ENCODE measurements at regions not wholly inside any gene's neighbourhood (a gene's known extent, or its start where the extent isn't known, plus 50 kb on each side); places are given as distances from the start of the nearest gene placed in this dataset.
A peak's percentile ranks its signal among the peaks of the same experiment; 100 is the strongest.

DNA sequence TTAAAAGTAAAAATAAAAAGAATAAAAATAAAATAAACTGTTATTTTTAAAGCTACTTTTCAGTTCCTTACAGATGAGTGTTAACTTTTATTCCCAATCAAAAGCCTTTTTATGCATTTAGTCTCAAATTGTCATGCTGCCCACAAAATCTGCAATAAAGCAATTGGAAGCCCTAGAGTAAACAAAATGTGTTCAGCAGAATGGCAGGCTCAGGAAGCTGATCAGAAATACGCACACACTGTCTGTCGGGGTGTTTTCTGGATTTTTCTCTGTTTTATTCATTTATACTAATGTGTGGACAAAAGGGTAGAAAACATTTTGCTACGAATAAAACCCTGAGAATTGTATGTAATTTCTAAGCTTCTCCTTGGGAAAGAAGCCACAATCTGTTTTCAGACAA is 162.8 kb downstream of the RCN1 start:
- Histone ChIP-seq H3K27me3 (ENCODE audit: insufficient read depth, low read length, poor library complexity) (peaks cover 17% of the 10 kb centered on the region), H3K79me2 (ENCODE audit: insufficient read depth, low read length) (no peaks in the 10 kb centered on the region), H4K20me1 (ENCODE audit: insufficient read depth, low read length) (no peaks in the 10 kb centered on the region), H3K4me1 (ENCODE audit: insufficient read depth, low read length) (no peaks in the 10 kb centered on the region), H3K36me3 (ENCODE audit: insufficient read depth, low read length) (no peaks in the 10 kb centered on the region), H3K9ac (ENCODE audit: low read depth, low read length) (no peak overlapping the region), H2AFZ (ENCODE audit: low read depth, low read length) (no peak overlapping the region), H3K4me2 (ENCODE audit: insufficient read depth, low read length) (no peak overlapping the region), H3K27ac (ENCODE audit: low read length) (no peak overlapping the region), H3K9me3 (ENCODE audit: insufficient read depth, low read length, severe bottlenecking) (no peaks in the 10 kb centered on the region), H3K4me3 (ENCODE audit: low read depth in 1 of 2, low read length in 2 of 2) (no peak overlapping the region)
- DNase-seq (no peak), ATAC-seq (ENCODE audit: insufficient read depth, low read depth) (no peak)
- TF ChIP-seq EZH2 (IDR thresholded peaks at IDR 0.05; ENCODE audit: borderline replicate concordance, low read depth, low read length, severe bottlenecking) = no peak
- TF ChIP-seq, protein P1, sequence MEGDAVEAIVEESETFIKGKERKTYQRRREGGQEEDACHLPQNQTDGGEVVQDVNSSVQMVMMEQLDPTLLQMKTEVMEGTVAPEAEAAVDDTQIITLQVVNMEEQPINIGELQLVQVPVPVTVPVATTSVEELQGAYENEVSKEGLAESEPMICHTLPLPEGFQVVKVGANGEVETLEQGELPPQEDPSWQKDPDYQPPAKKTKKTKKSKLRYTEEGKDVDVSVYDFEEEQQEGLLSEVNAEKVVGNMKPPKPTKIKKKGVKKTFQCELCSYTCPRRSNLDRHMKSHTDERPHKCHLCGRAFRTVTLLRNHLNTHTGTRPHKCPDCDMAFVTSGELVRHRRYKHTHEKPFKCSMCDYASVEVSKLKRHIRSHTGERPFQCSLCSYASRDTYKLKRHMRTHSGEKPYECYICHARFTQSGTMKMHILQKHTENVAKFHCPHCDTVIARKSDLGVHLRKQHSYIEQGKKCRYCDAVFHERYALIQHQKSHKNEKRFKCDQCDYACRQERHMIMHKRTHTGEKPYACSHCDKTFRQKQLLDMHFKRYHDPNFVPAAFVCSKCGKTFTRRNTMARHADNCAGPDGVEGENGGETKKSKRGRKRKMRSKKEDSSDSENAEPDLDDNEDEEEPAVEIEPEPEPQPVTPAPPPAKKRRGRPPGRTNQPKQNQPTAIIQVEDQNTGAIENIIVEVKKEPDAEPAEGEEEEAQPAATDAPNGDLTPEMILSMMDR (IDR thresholded peaks at IDR 0.05; ENCODE audit: borderline replicate concordance, extremely low read depth, low read length, poor library complexity, severe bottlenecking) = no peak

DNA sequence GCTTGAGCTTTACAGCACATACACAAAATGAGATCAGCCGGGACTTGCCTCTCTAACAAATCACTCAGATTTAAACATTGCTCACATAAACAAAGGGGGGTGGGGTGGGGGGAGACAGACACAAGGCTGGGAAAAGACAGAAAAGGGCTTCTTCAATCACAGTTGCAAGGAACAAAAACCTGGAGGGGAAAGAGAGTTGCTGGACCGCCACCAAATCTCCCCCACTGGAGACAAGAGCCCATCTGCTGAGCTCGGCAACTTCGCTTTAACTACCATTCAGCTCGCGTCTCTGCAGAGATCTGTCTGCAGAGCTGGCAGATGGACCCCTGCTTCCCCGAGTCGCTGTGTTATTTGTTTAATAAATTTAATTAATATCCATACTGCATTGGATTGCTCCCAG is 165.0 kb downstream of the RCN1 start:
- Histone ChIP-seq H3K27me3 (ENCODE audit: insufficient read depth, low read length, poor library complexity) (peaks cover 17% of the 10 kb centered on the region), H3K4me1 (ENCODE audit: insufficient read depth, low read length) (no peaks in the 10 kb centered on the region; the same call in 1 of the 2 replicates), H3K79me2 (ENCODE audit: insufficient read depth, low read length) (no peaks in the 10 kb centered on the region), H4K20me1 (ENCODE audit: insufficient read depth, low read length) (no peaks in the 10 kb centered on the region), H3K36me3 (ENCODE audit: insufficient read depth, low read length) (no peaks in the 10 kb centered on the region), H3K27ac (ENCODE audit: low read length) (no peak overlapping the region), H2AFZ (ENCODE audit: low read depth, low read length) (no peak overlapping the region), H3K4me2 (ENCODE audit: insufficient read depth, low read length) (no peak overlapping the region), H3K9ac (ENCODE audit: low read depth, low read length) (no peak overlapping the region), H3K4me3 (ENCODE audit: low read depth in 1 of 2, low read length in 2 of 2) (no peak overlapping the region), H3K9me3 (ENCODE audit: insufficient read depth, low read length, severe bottlenecking) (no peaks in the 10 kb centered on the region)
- no peak for DNase-seq
- TF ChIP-seq, protein P1 (IDR thresholded peaks at IDR 0.05; ENCODE audit: borderline replicate concordance, extremely low read depth, low read length, poor library complexity, severe bottlenecking) = no peak
- TF ChIP-seq EZH2 (IDR thresholded peaks at IDR 0.05; ENCODE audit: borderline replicate concordance, low read depth, low read length, severe bottlenecking) = no peak
- no peak for ATAC-seq (ENCODE audit: insufficient read depth, low read depth)

DNA sequence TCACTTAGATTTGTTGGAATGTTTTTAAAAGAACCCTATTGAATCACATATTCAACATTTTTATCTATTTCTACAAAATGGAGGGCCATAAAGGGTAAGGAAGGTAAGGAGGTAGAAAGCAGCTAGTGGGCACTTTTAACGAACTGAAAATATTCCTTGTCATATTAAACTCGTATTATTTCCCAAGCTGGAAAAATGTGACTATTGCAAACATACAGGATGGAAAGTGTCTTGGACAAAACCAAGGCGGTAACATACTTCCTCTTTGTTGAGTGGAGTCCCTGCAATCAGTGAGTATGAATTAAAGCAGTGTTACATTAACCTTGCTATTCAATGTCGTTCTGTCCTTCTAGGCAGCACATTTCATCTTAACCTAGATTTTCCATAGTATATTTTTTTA is 165.6 kb downstream of the RCN1 start:
- Histone ChIP-seq H3K9ac (ENCODE audit: low read depth, low read length) (no peak overlapping the region), H3K4me2 (ENCODE audit: insufficient read depth, low read length) (no peak overlapping the region), H3K4me1 (ENCODE audit: insufficient read depth, low read length) (no peaks in the 10 kb centered on the region; the same call in 1 of the 2 replicates), H4K20me1 (ENCODE audit: insufficient read depth, low read length) (no peaks in the 10 kb centered on the region), H3K4me3 (ENCODE audit: low read depth in 1 of 2, low read length in 2 of 2) (no peak overlapping the region), H3K27me3 (ENCODE audit: insufficient read depth, low read length, poor library complexity) (peaks cover 17% of the 10 kb centered on the region), H2AFZ (ENCODE audit: low read depth, low read length) (no peak overlapping the region), H3K36me3 (ENCODE audit: insufficient read depth, low read length) (no peaks in the 10 kb centered on the region), H3K79me2 (ENCODE audit: insufficient read depth, low read length) (no peaks in the 10 kb centered on the region), H3K9me3 (ENCODE audit: insufficient read depth, low read length, severe bottlenecking) (no peaks in the 10 kb centered on the region), H3K27ac (ENCODE audit: low read length) (no peak overlapping the region)
- ATAC-seq (ENCODE audit: insufficient read depth, low read depth) (no peak), DNase-seq (no peak)
- TF ChIP-seq, protein P1 (IDR thresholded peaks at IDR 0.05; ENCODE audit: borderline replicate concordance, extremely low read depth, low read length, poor library complexity, severe bottlenecking) = no peak
- no peak for TF ChIP-seq EZH2 (IDR thresholded peaks at IDR 0.05; ENCODE audit: borderline replicate concordance, low read depth, low read length, severe bottlenecking)

DNA sequence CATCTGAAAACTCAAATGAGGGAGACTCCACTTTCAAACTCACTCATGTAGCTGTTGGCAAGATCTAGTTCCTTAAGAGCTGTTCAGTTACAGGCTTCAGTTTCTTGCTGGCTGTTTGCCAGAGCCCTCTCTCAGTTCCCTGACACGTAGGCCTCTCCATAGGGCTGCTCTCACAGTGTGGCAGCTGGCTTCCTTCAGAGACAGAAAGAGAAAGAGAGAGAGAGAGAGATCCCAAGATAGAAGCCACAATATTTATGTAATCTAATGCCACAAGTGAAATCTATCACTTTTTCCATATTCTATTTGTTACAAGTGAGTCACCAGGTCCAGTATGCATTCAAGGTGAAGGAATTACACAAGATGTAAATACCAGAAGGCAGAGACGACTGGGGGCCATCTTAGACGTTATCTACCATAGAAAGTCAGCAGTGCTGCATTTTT is 168.8 kb downstream of the RCN1 start:
- H3K4me1 ChIP-seq (ENCODE audit: insufficient read depth, low read length) = no peaks in the 10 kb centered on the region; the same call in 1 of the 2 replicates
- no peak overlapping the region for H2AFZ ChIP-seq (ENCODE audit: low read depth, low read length)
- H4K20me1 ChIP-seq (ENCODE audit: insufficient read depth, low read length) = no peaks in the 10 kb centered on the region
- no peaks in the 10 kb centered on the region for H3K9me3 ChIP-seq (ENCODE audit: insufficient read depth, low read length, severe bottlenecking)
- peaks cover 20% of the 10 kb centered on the region for H3K27me3 ChIP-seq (ENCODE audit: insufficient read depth, low read length, poor library complexity)
- no peaks in the 10 kb centered on the region for H3K79me2 ChIP-seq (ENCODE audit: insufficient read depth, low read length)
- H3K9ac ChIP-seq (ENCODE audit: low read depth, low read length) = no peak overlapping the region
- ATAC-seq (ENCODE audit: insufficient read depth, low read depth) (peak; percentile 76), DNase-seq (peak; percentile 47)
- H3K36me3 ChIP-seq (ENCODE audit: insufficient read depth, low read length) = no peaks in the 10 kb centered on the region
- no peak overlapping the region for H3K4me2 ChIP-seq (ENCODE audit: insufficient read depth, low read length)
- H3K27ac ChIP-seq (ENCODE audit: low read length) = no peak overlapping the region
- TF ChIP-seq, protein P1 (IDR thresholded peaks at IDR 0.05; ENCODE audit: borderline replicate concordance, extremely low read depth, low read length, poor library complexity, severe bottlenecking) = no peak
- TF ChIP-seq EZH2 (IDR thresholded peaks at IDR 0.05; ENCODE audit: borderline replicate concordance, low read depth, low read length, severe bottlenecking) = no peak
- no peak overlapping the region for H3K4me3 ChIP-seq (ENCODE audit: low read depth in 1 of 2, low read length in 2 of 2)

Measured in DND-41 (cell line).